ENCODE measurements at regions not wholly inside any gene's neighbourhood (a gene's known extent, or its start where the extent isn't known, plus 50 kb on each side); places are given as distances from the start of the nearest gene placed in this dataset.
"Not testable (repeated sequence)": the region's sequence is repeated elsewhere in the genome, so short reads cannot be mapped to it uniquely, and the experiment has no call there.

GRCh38 chr16:62751218-62751617, 715.0 kb upstream of the CDH8 start:
- H3K27me3 ChIP-seq = no peaks in the 10 kb centered on the region
- H3K27ac ChIP-seq = no peak overlapping the region
- no peak for DNase-seq
- TF ChIP-seq, protein P1, sequence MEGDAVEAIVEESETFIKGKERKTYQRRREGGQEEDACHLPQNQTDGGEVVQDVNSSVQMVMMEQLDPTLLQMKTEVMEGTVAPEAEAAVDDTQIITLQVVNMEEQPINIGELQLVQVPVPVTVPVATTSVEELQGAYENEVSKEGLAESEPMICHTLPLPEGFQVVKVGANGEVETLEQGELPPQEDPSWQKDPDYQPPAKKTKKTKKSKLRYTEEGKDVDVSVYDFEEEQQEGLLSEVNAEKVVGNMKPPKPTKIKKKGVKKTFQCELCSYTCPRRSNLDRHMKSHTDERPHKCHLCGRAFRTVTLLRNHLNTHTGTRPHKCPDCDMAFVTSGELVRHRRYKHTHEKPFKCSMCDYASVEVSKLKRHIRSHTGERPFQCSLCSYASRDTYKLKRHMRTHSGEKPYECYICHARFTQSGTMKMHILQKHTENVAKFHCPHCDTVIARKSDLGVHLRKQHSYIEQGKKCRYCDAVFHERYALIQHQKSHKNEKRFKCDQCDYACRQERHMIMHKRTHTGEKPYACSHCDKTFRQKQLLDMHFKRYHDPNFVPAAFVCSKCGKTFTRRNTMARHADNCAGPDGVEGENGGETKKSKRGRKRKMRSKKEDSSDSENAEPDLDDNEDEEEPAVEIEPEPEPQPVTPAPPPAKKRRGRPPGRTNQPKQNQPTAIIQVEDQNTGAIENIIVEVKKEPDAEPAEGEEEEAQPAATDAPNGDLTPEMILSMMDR (IDR thresholded peaks at IDR 0.05) = no peak
- no peak for TF ChIP-seq POLR2A (IDR thresholded peaks at IDR 0.05)
- H3K4me3 ChIP-seq = no peak overlapping the region
- H3K36me3 ChIP-seq = no peaks in the 10 kb centered on the region
- no peaks in the 10 kb centered on the region for H3K4me1 ChIP-seq
- H3K9me3 ChIP-seq = no peaks in the 10 kb centered on the region
- intact Hi-C loops (cut with DNase I; ENCODE audit: low total_unique reads) = no loop called here

DNA sequence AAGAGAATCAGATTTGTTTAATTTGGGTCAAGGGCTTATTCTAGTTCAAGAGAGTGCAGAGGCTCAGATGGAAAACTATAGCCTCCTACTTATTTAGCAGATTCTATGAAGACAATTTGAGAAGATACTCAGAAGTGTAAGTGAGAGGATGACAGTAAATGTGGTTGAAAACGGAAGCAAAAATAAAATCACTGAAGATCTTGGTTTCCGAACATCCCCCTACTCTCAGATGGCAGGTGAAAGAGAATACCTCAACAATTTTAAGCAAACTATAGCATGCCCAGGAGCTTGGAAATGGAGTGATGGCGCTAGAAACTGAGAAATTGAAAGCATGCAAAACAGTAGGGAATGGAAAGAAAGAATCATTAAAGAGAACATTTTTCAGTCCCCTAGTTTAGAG, 705.5 kb upstream of the CDH8 start:
- Histone ChIP-seq H3K4me1 (no peaks in the 10 kb centered on the region), H3K4me3 (no peak overlapping the region), H3K9me3 (no peaks in the 10 kb centered on the region), H3K27me3 (no peaks in the 10 kb centered on the region), H3K27ac (no peak overlapping the region), H3K36me3 (no peaks in the 10 kb centered on the region)
- intact Hi-C loops (cut with DNase I; ENCODE audit: low total_unique reads) = no loop called here
- TF ChIP-seq, protein P1 (IDR thresholded peaks at IDR 0.05) = no peak
- no peak for TF ChIP-seq POLR2A (IDR thresholded peaks at IDR 0.05)
- DNase-seq = no peak

GRCh38 chr16:62738666-62739460, 702.6 kb upstream of the CDH8 start:
- Histone ChIP-seq H3K4me3 (no peak overlapping the region), H3K4me1 (no peaks in the 10 kb centered on the region), H3K36me3 (no peaks in the 10 kb centered on the region), H3K27me3 (no peaks in the 10 kb centered on the region), H3K27ac (no peak overlapping the region), H3K9me3 (no peaks in the 10 kb centered on the region)
- TF ChIP-seq POLR2A (IDR thresholded peaks at IDR 0.05) = no peak
- TF ChIP-seq, protein P1 (IDR thresholded peaks at IDR 0.05) = no peak
- intact Hi-C loops (cut with DNase I; ENCODE audit: low total_unique reads) = no loop called here
- DNase-seq = no peak

DNA sequence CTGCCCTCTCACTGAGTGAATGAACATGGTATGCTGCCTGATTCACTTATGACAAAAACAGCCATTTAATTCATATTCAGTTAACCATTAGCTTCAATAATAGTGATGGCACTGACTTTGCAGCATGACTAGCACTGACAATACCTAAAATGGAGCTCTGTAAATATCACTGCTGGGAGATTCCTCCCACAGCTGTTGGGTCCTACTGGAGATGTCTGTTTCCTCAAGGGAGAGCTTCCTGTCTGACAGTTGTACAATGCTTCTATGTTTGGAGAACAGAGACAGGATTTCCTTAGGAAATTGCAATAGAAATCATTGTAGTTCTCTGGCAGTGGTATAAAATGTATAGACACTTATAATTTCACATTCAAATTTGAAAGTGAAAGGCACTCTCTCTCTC, 695.9 kb upstream of the CDH8 start:
- TF ChIP-seq POLR2A (IDR thresholded peaks at IDR 0.05) = no peak
- TF ChIP-seq, protein P1 (IDR thresholded peaks at IDR 0.05) = no peak
- intact Hi-C loops (cut with DNase I; ENCODE audit: low total_unique reads) = no loop called here

DNA sequence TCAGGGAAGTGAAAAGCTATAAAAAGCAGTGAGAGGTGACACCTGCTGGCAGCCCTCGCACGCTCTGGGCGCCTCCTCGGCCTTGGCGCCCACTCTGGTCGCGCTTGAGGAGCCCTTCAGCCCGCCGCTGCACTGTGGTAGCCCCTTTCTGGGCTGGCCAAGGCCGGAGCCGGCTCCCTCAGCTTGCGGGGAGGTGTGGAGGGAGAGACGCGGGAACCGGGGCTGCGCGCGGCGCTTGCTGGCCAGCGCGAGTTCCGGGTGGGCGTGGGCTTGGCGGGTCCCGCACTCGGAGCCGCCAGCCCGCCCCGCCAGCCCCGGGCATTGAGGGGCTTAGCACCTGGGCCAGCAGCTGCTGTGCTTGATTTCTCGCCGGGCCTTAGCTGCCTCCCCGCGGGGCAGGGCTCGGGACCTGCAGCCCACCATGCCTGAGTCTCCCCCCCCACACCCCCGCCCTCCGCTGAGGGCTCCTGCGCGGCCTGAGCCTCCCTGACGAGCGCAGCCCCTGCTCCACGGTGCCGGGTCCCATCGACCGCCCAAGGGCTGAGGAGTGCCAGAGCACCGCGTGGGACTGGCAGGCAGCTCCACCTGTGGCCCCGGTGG, 688.5 kb upstream of the CDH8 start:
- intact Hi-C loops (cut with DNase I; ENCODE audit: low total_unique reads); H3K36me3 ChIP-seq; H3K4me1 ChIP-seq; DNase-seq; H3K27me3 ChIP-seq; H3K27ac ChIP-seq; H3K9me3 ChIP-seq; H3K4me3 ChIP-seq: not testable (repeated sequence)

More for the DNA sequence above, 695.9 kb upstream of the CDH8 start:
- H3K36me3 ChIP-seq = no peaks in the 10 kb centered on the region
- no peak for DNase-seq
- no peaks in the 10 kb centered on the region for H3K4me1 ChIP-seq
- no peaks in the 10 kb centered on the region for H3K9me3 ChIP-seq
- no peak overlapping the region for H3K4me3 ChIP-seq
- no peaks in the 10 kb centered on the region for H3K27me3 ChIP-seq
- no peak overlapping the region for H3K27ac ChIP-seq

All from uterus (tissue), 3 donors.